ENCODE measurements at regions not wholly inside any gene's neighbourhood (a gene's known extent, or its start where the extent isn't known, plus 50 kb on each side); places are given as distances from the start of the nearest gene placed in this dataset.

- TF ChIP-seq CTCF (conservative IDR thresholded peaks at IDR 0.05) (no peak), EZH2 (IDR thresholded peaks at IDR 0.05; ENCODE audit: low read depth) (no peak)
Observed at GRCh38 chr3:175895731-175896130, 1036.6 kb downstream of the NAALADL2 start.

Measured in PC-9 (cell line).